ENCODE measurements at regions not wholly inside any gene's neighbourhood (a gene's known extent, or its start where the extent isn't known, plus 50 kb on each side); places are given as distances from the start of the nearest gene placed in this dataset.

DNA sequence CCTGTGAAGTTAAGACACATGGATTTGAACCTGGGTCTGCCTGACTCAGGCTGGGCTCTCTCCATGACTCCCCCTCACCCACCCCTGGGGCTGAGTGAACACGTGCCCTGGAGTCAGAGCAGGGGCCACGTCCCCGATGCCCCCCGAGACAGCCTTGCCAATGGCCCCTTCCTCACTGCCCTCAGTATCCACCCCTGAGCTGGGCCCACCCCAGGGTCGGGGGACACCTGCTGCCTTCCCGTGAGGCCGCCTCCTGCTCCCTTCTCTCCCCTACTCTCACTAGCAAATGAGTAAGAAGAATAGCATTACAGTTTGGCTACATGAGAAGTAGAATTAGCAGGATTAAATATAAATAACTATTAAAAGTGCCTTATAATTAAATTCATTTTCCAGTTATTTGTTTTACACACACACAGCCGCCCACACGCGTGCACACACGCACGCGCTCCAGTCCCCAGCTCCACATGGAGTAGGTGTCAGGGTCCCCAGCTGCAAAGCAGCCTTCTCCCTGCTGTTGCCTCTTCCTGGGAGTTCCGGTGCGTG, 117.4 kb upstream of the LINGO1 start:
- no peak for DNase-seq

DNA sequence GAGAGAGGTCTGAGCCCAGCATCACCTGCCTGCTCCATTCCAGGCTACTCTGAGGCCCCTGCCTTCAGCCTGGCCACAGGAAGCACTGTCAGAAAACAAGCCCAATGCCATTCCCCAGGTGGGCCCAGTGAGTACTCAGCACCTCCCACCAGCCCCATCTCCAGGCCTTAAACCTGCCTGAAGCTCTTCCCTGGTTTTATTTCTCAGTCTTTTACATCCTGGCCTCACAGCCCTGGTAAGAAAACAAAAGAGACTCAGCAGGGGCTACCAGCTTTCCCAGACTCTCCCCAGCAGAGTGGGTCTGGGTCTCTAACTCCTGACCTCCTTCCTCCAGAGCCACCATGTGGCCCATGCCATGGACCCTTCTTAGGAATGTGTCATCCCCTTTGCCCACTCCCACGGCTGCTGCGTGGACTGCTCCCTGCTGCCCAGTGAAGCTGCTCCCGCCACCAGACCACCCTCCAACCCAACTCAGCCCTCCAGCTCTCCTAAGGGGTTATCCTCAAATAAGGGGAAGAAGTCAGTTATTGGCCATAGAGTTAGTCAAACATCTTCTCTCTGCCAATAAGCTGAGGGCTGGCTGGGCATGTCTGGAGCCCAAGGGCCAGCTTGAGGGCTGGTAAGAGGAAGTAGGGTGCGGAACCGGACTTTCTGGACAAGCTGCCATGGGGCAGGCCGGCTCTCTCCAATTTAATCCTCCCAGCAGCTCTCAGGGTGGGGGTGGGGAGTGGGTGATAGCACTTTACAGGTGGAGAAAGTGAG, 116.7 kb upstream of the LINGO1 start:
- no peak for DNase-seq

DNA sequence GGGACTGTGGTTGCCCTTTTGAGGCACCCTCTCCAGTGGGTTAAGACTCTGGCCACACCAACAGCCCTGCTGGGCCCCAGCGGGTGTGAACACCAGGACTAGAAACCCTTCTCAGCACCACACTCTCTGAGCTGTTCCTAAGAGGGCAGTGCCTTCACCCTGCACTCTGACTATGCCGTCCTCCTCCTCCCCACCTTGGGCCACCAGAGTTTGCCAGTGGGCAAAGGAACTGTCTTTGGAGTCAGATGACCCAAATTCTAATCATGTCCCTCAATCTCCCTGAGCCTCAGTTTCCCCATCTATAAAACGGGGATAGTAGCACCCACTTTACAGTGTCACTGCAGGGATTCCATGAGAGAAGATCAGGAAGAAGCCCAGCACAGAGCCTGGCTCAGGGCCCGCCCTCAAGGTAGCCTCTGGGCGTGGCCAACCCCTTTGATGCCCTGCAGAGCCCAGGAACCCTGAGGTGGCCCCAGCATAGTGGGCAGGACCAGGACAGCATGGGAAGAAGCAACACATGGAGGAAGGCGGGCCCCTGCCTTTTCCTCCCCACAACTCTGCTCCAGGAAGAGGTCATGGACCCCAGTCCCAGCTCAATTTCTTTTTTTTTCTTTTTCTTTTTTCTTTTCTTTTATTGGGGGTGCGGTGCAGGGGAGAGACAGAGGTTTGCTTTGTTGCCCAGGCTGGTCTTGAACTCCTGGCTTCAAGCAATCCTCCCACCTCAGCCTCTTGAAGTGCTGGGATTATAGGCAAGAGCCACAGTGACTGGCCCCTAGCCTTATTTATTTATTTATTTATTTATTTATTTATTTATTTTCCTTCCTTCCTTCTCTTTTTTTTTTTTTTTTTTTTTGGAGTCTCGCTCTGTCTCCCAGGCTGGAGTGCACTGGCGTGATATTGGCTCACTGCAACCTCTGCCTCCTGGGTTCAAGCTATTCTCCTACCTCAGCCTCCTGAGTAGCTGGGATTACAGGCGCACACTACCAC, 115.7 kb upstream of the LINGO1 start:
- DNase-seq: no peak

DNA sequence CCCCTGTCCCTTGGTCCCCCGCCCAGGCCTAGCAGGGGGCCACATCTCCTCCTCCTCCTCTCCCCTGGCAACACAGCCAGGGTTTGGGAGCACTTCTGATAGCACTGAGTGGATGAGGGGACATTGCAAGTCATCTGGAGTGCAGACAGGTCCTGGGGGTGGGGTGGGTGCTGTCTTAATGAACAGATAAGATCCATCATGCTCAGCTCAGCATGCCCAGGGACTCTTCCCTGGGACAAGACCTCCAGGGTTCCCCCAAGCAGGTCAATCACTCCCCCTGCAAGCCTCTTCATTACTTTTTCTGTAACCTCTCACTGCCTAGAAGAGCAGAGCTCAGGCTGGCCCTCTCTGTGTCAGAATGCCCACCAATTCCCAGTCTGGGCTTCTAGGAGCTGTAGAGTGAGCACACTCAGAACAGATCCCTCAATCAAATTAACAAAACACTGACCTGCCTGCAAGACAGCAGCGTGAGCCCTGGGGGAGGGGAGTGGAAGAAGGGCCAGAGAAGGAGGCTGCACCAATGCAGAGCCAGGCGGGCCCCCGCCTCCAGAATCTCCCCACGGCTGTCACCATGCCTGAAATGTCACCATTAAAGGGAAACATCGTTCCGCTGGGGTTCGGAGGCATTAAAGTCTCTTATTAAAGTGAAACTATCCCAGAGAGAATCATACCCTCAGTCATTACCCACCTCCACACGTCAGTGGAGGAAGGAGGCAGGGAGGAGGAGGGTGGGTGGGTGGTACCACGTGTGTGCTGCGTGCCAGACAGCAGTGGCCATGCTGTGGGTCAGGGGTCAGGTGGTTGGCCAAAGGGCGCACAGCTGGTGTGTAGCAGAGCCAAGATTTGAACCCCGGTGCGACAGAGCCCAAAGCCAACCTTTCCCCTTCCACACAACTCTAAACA, 114.7 kb upstream of the LINGO1 start:
- DNase-seq: no peak

DNA sequence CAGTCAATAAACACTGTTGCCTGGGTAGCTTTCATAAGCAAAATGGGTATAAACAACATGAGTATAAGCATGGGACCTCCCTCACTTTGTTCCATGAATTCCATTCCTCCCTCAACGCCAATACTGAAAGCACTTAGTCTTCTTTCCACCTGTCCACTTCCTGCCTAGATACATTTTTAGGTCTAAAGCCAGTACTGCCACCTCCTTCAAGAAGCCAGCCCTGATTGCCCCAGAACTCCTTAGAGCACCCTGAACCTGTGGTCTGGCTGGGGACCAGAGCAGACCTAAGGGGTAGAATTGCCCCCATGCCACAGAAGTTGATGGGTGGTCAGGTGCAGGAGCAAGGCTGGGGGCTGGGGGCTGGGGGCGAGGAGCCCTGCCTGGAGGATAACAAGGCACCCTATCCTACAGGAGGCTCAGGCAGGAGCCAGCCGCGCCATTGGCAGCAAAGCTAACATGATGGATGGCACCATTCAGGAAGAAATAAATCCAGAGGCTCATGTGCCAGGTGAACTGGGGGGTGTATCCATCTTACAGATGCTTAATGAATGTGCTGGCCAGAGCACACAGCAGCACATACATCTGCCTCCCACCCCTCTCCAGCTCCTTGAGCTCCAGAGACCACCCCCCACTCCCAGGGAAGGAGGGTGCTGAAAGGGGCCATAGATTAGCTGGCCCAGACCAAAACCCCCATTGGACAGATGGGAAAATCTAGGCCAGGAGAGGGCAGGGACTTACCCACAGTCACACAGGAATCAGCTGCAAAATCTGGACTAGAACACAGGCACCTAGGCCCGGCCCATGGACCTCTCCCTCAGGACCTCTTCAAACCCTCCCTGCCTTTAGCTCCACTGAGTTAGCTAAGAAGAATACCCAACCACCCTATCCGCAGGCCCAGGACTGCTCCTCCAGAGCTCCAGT, 113.8 kb upstream of the LINGO1 start:
- DNase-seq: no peak

DNA sequence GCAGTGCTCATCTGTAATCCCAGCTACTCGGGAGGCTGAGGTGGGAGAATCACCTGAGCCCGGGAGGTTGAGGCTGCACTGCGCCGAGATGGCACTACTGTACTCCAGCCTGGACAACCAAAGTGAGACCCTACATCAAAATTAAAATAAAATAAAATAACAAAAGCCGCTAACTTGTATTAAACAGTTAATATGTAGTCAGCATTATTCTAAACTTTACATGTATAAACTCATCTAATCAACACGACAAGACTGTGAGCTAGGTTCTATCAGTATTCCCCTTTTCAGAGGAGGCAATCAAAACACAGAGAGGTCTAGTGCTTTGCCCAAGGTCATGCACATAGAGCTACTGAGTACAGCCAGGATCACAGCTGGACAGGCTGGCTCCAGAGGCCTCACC, 111.7 kb upstream of the LINGO1 start:
- DNase-seq: no peak

DNA sequence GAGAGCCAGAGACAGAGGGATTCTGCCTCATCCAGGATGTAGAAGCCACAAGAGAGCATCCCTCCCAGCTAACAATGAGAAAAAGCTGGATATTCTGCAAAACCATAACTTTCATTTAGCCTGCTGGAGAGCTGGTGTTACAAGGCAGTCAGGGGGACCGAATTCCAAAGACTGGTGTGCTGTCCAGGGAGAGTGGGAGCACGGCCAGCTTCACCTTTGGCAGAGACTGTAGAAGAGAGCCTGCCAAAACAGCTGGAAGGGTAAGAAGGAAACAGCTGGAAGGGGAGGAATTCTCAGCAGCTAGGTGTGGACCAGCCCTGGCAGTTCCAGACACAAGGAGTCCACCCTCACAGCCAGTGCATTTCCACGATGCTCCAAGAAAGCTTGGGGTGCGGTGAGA, 109.9 kb upstream of the LINGO1 start:
- no peak for DNase-seq

DNA sequence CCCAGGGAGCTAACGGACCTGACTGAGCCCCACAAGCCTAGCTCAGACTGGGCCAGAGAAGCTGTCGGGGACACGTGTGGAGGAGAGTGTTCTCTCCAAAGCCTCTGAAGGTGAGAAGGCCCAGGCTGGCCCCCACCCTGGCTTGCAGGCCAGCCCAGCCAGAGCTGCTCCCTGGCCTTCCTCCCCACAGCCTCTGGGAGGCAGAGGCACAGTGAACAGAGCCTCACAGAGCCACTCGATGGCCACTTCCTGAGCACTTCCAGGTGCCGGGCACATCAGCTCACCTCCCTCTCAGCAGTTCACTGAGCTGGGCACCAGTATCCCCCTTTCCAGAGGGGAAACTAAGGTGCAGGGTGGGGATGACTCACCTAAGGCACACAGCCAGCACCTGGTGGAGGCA, 109.4 kb upstream of the LINGO1 start:
- DNase-seq: no peak

DNA sequence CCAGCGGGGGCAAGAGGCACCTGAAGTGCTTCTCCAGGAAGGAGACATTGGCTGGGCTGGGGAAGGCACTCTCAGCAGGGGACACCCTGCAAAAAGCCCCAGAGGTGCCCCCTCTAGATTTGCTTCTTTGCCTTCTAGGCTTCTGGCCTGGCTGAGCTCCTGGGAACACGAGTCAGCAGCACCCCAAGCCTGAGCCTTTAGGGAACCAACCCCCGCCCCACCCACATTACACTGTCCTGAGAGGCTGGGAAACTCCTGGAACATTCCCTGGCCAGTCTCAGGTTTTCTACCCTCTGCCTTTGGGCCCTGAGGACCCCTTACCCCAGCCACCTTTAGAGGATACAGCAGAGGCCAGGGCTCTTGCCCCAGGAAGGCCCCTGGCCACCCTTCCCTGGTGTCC, 108.4 kb upstream of the LINGO1 start:
- DNase-seq: no peak

DNA sequence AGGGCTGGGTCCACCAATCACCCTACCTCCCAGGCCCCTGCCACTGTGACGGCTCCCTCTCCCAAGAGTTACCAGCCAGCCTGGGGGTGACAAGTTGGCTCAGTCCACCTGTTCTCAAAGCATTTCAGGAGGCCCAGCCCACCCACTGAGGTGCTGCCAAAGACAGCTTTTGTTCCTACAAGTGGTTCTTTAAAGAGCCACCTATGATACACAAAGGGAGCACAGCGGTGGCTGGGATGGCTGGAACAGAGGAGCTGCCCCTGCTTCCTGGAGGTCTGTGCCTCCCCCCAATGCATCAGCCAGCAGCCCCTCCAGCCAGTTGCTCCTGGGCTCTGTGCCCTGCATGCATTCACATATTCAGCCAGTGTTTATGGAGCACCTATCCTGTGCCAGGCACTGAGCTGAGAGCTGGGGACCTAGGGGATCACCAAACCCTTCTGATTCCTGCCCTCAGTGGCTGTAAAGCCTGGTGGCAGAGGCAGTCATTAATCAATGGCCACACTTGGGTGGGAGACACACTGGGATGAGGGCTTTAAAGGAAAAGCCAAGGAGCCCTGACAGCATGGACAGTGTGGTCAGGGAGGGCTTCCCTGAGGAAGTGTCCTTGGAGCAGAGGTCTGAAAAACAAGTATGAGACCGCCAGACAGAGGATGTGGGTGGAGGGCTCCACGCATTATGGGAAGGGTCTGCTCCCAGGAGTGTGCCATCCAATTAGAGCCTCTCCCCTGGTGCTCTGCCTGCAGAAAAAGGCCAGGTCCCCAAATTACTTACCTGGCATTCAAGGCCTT, 107.1 kb upstream of the LINGO1 start:
- DNase-seq: no peak

DNA sequence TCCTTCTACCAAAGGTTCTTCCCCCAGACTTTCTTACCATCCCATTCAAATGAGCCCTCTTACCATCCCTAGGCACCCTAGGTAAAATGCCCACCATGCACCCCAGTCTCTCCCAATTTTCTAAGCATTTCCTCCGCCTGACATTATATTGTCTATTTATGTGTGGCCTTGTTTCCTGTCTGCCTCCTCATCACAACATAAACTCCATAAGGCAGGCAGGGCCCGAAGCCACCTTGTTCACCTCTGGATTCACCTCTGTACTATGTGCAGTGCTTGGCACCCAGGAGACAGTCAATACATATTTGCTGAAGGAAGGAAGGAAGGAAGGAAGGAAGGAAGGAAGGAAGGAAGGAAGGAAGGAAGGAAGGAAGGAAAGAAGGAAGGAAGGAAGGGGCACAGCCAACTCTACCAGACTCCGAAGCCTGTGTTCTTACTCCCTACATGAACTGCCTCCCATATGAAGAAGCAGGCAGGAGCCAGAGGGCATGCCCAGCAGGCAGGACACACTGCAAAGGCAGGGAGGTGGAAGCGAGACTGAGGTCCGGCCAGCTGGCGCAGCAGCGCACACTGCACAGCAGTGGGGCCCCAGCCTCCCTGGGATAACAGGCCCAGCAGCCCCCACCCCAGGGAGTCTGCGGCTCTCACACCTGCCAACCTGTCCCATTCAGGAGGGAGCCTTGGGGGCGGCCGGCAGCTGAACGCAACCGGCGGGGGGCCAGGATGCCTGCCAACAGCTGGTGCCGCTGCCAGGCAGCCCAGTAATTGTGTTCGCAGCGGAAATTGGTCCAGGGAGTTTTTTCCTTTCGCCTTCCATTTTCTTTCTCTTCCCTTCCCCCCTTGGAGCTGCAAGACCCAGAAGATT, 106.0 kb upstream of the LINGO1 start:
- no peak for DNase-seq

DNA sequence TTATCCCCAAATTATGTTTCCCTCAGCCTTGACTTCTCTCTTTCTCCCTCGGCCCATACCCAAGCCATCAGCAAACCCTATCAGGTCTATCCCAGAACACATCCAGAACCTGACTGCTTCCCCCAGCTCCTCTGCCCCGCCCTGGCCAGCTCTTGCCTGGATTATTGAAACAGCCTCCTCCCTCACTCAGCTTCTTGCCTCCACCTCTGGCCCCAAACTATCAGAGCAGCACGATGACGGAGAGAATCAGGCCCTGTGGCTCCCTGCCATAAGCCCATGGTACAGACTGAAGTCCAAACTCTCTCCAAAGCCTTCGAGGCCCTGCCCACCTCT, 105.3 kb upstream of the LINGO1 start:
- no peak for DNase-seq

DNA sequence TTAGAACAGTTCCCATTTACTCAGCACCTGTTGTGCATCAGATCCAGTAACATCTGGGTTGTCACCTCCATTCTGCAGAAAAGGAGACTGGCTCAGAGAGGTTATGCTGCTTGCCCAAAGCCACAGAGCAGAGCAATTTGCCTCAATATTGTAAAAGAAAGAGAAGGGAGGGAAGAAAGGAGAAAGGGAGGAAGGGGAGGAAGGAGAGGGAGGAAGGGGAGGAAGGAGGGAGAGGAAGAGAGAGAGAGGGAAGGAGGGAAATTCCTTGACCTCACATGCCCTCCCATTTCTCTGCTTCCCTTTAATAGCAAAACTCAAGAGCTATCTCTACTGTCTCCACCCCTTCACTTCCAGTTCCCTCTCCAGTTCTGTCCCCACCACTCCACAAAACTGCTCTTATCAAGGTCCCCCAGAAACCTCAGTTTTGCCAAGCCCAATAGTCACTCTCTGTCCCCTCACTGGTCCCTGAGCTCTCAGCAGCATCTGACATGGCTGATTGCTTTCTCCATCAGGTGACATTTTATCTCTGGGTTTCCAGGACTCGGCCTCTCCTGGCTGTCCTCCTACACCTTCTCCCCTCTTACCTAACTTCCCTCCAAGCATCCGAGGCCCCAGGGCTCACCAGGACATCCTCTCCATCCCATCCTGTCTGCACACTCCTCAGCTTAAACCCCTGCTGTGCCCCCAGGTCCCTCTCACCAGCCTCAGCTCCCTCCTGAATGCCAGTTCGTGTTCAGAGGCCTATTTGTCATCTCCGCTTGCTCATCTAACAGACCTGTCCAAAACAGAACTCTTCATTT, 104.7 kb upstream of the LINGO1 start:
- no peak for DNase-seq

DNA sequence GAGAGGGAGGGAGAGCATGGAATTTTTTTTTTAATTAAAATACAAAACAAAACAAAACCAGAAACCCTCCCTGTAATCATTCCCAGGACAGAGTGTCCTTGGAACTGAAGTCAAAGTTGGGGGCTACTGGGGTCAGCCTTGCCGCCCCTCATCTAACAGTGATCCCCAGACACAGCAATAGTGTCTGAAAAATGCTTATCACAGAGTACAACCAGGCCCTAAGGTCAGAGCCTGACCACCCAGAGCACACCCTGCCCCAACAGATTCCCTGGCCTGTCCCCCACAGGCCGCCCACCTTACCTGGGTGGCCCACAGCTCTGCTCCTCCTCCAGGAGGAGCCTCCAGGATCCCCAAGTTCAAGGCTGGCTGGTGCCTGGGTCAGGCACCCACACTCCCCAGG, 101.6 kb upstream of the LINGO1 start:
- DNase-seq: no peak

DNA sequence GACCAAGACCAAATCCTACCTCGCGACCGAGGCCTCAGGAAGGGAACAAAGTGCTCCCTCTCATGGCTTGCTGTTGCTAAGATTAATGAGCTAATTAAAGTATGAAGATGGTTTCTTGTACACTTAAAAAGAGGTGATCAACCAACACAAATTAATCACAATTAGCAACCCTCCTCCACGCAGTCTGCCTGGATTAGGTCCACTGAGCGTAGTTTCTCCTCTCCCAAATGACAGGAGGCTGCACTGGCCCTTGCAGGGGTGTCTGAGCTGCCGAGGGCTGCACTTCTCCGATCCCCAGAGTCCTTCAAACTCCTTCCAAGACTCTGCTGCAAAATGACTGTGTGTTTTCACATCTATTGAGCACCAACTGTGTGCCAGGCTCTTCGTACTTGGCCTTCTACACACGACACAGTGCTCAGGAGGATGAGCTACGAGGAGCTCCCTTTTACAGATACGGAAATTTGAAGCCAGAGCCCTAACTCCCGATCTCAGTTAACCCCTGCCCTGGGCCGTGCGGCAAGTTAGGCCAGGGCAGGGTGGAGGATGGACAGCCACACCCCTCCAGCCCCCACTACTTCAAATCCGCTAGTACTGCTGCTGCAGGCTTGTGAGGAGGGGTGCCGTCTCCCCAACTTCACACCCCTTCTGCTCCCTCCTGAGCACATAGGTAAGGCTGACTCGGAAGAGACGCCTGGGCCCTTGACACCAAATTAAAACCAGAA, 101.0 kb upstream of the LINGO1 start:
- DNase-seq: no peak

DNA sequence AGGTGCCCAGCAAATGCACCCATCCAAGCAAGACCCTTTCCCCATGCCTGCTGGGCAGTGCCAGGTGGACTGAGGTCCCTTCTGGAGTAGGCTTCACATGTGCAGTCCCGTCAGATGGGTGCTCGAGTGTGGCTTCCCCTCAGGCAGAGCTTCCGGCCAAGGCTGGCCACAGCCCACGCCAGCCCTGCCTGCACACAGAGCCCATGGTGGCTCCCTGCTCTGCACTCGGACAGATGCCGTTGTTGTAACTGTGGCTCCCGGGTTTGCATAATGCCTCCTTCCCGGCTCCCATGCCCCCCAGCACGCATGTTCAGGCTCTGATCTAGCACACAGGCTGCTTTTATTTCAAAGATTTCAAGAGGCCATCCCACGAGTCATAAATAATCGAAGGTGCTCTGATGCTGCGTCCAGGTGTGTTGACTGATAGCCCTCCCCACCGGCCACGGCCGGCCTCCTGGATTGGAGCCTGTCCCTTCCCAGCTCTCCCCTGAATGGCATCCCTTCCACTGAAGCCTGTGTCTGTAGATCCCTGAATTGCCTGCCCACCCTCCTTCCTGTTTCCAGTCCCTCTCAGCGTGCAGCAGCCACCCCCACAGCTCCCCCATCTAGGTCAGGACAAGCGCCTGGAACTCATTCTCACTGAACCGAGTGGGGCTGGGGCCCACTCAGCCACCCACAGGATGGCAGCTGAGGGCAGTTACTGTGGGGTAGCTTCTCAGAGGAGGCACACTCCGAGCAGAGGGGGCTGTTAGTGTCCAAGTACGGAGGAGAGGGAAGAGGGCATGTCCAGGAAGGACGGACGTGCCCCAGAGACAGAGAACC, 100.0 kb upstream of the LINGO1 start:
- DNase-seq: no peak

DNA sequence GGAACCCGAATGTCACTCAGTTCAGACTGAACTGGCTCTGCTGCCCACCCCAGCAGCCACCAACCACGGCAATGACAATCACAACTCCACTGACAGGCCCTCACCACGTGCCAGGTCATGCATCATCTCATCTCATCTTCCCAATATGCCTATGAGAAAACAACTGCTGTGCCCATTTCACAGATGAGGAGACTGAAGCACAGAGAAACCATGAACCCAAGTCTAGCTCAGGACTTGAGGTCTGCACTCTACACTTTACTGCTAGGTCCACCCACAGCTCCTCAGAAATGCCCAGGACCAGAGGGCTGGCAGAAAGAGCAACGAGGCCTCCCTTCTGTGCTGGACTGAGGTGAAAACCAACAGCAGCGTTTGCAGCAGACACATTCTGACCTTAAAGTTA, 99.2 kb upstream of the LINGO1 start:
- DNase-seq: no peak

Data from activated CD4-positive, alpha-beta T cell treated with anti-CD3 and anti-CD28 coated beads, Interleukin-2, Interleukin-6, amounts not matched to agents 100 ng/mL and 50 ng/mL, durations not matched to agents 16 hours and 8 hours (primary cell).